Fibroblast of skin of scalp (primary cell): ENCODE measurements at regions not wholly inside any gene's neighbourhood (a gene's known extent, or its start where the extent isn't known, plus 50 kb on each side); places are given as distances from the start of the nearest gene placed in this dataset.
"Not testable (repeated sequence)": the region's sequence is repeated elsewhere in the genome, so short reads cannot be mapped to it uniquely, and the experiment has no call there.

ENCODE experiments used
- DNase-seq: peaks from one replicate; pipeline ENCODE4 v3.0.0-alpha.2; 2013

DNA sequence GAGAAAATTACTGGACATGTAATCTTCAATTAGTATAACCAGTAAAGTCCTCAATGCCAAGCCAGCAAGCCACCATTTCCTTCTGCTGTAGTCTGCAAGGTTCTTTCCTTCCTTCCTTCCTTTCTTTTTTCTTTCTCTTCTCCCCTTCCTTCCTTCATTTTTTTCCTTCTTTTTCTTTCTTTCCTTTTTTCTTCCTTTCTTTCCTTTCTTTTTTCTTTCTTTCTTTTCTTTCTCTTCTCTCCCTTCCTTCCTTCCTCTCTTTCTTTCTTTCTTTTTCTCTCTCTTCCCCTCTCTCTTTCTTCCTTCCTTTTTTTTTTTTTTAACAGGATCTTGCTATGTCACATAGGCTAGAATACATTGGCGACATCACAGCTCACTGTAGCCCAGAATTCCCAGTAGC, 369.8 kb downstream of the SEMA3D start:
- DNase-seq = no peak

DNA sequence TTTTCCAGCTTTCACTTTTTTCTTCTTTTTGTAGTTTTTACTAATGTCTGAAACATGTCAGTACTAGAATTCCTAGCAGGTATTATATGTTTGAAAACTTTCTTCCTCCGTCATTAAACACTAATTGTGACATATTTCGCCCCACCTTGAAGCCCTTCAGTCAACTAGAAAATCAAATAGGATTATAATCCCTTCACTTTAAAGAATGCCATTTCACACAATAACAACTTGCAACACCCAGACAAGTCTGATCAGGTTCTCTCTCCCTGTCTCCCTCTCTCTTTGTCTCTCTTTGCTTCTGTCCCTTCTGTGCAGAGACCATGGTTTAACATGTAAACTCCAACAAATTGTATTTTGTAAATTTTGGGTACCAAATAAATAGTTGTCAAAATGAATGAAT, 373.5 kb downstream of the SEMA3D start:
- DNase-seq = no peak

DNA sequence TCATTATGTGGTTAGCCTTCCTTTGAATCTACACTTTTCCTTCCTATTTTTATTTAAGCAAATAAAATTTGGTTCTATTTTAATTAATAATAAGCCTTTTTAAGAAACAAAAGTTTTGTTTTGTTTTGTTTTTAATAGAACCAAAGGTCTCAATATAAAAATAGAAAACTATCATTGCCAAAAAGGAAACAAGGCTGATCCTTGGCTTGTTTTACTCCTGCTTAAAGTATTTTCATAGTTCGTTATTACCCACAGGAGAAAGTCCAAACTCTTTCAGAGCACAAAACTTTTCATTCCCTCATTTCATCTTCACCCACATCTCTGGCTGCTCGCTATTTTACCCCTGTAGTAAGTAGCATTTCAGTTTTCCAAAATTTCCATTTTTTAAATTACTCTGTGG, 374.8 kb downstream of the SEMA3D start:
- DNase-seq = no peak

DNA sequence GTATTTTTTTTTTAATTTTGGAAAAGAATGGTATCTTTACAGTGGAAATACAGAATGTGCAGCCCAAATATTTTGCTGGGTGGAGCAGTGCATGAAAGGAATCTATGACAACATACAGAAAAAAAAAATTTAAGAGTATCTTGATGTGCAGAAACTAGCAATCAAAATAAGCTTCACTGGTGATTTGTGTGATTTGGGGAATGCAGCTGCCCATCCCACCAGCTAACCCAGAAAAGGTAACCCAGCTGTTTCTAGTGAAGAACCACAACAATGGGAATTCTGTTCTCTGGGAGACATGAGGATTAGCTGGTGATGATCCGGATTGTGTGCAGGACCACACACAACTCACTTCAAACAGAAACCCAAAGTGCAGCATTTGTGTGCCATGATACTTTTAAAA, 375.5 kb downstream of the SEMA3D start:
- no peak for DNase-seq

DNA sequence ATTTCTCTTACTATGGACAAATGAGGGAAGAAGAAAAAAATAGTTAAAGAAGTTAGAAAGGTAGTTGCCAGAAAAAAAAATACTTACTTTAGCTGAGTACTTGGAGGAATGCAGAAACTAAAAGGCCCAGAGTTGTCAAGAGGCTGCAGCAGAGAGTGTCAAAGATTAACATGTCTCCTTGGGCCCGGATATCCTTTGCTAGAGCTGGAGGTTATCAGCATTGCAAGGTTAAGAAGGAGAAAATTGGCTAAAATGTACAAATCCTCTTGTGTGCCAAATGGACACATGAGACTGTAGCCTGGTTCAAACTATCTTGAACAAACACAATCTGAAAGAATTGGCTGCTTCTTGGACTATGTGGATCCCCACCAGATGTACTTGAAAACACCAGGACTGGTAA, 377.0 kb downstream of the SEMA3D start:
- DNase-seq = no peak

DNA sequence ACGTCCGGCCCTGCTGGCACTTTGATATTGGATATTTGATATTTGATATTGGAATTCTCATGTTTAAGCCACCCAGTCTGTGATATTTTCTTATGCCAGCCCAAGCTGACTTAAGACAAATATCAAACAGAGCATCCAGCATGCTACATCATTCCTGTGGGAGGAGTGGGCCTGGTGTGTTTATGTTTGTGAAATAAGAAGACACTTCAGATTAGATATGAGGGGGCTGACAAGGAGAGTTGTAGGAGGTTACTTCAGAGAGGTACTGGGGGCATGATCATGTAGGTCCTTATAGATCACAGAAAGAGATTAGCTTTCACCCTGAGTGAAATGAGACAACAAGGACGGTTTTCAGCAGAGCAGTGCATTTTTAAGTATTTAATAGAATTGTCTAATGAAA, 382.9 kb downstream of the SEMA3D start:
- no peak for DNase-seq

DNA sequence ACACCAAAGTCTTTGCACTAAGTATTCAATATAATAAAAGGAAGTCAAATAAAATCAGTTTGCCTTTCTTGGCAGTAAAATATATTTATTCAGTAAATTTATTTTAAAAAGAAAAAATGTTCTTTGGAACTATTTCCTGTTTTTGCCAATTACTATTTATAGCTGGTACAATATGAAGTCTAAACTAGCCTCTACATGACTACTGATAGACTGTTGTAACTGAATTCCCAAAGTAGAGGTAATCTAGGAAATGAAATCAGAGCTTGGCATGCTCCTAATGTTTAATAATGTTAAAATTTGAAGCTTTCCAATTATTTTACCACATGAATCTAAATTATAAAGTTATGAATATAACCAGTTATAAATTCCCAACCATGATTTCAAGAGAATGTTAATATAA, 385.5 kb downstream of the SEMA3D start:
- no peak for DNase-seq

DNA sequence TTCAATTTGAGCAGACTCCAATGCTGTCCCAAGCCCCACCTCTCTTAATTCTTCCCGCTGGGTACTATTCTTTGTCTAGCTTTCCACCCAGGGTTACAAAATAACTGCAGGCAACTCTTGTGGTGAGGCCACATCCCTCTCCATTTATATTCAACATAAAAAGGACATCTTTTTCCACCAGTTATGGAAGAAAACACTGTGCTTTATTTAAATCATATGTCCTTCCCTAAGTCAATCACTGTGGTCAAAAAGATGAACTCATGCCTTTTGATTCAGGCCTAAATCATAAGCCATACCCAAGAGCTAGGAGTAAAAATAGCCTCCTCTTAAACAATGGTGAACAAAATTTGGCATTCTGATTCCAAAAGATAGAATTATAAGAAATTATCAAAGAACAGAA, 386.0 kb downstream of the SEMA3D start:
- no peak for DNase-seq

DNA sequence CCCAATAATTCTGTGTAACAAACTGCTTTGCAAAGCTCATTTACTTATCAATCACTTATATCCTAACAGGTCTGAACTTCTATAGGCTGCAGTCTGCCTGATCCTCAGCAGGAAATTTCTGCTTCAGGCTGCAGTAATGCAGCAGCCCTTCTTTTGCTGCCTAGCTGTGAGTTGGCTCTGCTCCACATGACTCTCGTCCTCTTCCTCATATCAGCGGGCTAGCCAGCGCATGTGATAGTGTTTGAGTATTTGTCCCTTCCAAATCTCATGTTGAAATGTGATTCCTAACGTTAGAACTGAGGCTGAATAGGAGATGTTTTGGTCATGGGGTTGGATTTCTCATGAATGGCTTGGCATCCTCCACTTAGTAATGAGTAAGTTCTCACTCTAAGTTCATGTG, 387.8 kb downstream of the SEMA3D start:
- DNase-seq = no peak

DNA sequence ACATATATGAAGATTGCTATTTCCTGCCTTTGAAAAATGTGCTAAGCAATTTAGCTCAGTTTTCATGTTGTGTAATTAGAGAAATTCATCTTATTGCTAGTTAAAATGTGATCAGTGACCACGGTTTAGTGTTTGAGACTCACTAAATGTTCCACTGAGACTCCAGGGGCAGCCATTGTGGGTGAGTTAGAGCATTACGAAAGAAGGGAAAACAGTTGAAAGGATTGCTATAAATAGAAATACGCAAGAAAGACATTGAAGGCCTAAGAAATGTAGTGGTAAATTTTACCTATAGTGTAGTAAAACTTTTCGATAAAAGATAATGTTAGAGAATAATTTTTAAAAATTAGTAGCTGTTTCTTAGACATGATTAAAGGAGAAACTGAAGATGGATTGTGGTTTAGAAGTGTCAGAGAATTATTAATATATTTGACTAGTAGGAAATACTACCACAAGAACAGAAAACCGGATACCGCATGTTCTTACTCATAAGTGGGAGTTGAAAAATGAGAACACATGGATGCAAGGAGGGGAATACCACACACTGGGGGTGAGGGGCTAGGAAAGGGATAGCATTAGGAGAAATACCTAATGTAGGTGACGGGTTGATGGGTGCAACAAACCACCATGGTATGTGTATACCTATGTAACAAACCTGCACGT, 394.5 kb downstream of the SEMA3D start:
- DNase-seq = peak; percentile 33

DNA sequence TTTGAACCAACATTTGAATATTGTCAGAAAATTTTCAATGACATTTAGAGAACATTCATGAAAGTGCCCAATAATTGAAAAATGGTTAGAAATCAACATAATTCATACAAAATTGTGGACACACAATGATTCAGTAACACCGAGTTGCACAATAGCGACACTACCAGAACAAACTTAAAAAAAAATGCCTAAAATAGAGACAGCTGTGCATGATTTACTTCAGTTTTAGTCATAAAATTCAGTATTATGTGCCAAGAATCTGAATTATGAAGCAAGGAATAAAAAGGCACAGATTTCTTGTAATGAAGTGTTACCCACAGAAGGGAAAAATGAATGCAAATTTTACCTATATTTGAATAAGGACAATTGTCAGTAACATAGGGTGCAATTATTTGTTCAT, 396.0 kb downstream of the SEMA3D start:
- peak; percentile 81 for DNase-seq

DNA sequence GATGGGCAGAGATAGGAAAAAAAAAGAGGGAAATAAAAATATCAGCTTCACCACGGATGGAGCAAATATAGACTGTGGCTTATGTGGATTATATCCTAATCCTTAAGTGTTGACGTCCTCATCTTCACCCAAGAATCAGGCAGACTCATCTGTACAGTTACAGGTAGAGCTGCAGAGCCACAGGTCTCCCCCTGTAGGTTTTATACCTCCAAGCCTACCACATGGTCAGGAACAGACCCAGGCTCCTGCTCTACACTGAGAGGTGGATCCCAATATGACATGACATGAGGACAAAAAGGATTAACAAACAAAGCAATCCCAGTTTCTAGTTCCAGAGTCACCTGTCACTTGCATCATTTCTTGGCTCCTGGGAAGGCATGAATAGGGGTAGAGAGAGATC, 400.8 kb downstream of the SEMA3D start:
- no peak for DNase-seq

DNA sequence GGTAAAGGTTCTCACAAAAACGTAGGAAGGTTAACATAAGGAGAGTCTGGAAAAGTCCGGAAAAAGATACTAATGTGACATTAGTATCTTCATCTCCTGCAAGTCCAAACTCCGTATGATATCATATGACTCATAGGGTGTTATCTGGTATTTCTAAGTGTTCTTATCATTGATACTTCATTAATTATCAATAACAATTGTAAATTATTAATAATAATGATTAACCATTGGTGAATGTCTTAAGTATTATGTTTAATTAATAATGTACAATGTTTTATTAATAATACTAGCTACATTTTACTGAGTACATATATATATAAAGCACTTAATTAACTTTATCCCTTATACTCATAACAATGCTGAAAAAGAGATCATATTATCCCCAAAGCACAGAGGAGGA, 402.4 kb downstream of the SEMA3D start:
- DNase-seq = no peak

DNA sequence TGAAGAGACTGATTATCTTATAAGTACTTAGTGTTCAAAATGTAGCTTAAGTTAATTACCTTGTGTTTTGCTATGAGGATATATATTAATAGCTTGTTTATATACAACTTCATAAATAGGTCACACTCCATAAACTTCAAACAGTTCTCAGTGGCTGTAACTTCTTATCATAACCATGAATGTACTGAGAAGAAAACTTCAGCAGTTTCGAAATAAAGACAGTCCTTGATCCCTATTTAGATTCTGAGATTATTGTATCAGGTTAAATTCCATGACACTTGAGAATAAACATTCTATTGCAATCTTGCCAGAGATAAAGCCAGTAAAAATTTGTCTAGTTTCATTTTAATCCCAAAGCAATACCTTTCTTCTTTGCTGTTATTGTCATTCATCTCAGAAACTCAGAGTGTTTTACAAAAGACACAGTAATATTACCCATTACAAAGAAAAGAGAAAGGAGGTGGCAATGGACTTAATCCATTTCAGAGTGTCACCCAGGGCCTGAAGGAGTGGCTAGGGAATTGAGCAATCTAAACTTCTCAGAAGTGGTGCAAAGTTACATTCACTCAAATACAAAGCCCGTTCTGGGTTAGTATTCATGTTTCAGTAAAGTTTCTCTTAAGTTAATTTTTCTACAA, 403.6 kb downstream of the SEMA3D start:
- no peak for DNase-seq

DNA sequence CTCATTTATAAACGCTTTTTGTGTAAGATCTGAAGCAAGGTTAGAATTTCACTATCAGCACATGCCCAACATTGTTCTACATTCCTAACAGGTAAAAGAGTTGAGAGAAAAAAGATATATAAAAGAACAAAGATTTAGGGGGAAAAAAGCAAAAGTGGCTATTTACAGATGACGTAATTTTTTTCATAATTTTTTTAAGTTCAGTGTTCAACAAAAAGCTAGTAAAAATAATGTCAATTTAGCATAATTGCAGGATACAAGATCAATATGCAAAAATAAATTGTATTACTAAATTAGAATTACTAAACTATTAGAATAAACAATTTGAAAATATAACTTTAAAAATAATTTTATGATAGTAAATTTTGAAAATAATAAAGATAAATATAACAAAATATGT, 405.0 kb downstream of the SEMA3D start:
- DNase-seq = no peak

DNA sequence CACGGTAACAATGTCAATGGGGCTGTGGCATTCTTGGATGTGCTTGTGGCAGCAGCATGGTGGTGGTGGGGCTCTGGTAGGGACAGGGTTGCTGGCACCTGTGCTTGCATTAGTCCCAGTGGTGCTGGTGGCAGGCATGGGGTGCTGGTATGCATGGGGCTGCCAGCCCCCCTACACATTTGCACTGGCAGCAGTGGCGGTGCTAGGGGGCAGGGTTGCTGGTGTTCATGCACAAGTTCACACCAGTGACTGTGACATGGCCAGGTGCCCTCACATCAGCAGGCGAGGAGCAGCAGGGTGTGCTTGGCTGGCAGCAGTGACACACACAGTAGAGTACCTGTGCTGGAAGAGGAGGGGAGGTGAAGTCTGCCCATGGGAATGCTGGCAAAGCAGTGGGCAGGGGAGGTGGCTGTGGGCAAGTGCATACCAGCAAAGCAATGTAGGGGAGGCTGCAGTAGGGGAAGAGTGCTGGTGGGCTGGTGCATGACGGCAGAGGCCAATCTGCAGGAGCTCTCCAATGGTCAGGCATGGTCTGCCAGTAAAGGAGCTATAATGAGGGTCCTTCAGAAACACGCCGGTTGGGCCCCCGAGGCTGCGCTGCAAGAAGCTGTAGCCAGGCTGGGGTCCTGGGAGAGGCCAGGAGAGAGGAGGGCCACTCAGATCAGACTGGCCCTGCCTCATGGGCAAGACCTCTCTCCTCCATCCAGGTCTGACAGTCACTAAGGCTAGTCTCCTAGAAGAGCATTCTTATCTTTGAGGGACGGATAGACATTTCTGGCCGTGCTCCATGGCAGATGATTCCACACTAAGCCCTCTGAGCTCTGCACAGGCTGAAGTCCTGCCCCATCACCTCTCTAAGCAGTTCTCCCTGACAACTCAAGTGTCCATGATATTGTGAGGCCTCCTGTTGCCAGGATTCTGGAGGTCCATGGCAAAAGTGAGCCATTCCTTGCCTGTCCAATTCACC, 406.4 kb downstream of the SEMA3D start:
- no peak for DNase-seq

DNA sequence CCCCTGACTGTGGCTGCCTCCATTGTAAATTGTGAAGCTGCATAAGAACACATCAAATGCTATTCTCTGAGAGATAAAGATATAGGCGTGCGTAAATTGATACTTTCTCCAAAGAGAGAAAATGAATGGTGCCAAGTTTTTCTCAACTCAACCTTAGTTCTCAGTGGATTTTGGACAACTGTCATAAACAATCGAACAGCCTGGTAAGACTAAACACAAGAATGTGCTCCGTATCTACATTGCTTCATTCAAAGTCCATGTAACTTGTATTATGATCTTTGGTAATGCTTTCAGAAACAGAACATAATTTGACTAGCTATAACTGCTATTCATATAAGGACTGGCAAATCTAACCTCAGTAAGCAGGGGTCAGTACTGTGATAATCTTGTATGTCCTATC, 429.1 kb downstream of the SEMA3D start:
- no peak for DNase-seq

DNA sequence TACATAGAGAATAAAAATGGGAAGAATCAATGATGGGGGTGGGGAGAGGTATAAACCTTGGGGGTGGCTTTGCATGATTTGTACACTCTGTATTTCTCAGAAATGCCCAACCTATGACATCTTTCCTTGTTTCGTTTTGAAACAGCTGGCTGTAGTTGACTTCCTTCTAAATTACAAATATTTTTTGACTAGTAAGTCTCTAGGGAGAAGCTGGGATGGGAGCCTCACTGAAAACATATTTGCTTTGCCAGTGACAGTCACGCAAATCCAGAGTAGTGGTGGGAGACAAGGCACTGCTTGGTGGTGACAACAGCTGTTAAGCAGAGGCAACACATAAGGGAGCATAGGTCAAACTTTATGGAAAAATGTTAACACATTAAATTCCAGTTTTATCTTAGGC, 440.5 kb downstream of the SEMA3D start:
- DNase-seq = peak; percentile 88

DNA sequence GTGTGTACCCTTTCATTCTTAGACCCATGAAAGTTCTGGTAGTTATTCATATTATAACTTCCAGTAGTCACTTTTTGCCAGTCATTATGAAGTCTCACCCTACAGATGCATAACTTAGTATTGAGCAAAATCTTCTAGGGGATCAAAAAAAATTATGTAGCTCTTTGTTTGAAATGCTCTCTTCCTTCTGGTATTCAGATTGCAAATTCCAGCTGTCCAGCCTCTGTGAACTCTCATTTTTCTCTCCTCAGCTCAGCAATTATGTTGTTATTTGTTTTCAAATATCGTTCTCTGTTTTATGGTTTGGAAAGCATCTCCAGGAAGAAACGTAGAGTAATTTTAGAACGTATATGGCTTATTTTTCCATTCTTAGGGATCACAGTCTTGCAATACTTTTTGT, 442.5 kb downstream of the SEMA3D start:
- DNase-seq = peak; percentile 52

DNA sequence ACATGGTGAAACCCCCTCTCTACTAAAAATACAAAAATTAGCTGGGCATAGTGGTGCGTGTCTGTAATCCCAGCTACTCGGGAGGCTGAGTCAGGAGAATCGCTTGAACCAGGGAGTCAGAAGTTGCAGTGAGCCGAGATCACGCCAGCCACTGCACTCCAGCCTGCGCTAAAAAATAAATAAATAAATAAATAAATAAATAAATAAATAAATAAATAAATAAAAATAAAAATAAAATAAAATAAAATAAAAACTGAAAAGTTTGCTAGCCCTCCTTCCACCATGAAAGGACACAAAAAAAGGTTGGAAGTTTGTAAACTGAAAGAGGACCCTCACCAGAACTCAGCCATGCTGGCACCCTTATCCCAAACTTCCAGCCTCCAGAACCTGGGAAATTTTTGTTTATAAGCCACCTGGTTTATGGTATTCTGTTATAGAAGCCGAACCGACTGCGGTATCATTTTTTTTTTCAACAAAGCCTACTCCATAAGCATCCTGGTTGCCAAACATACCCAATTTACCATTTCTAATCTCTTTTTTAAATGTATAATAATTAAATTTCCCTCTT, 448.2 kb downstream of the SEMA3D start:
- no peak for DNase-seq

DNA sequence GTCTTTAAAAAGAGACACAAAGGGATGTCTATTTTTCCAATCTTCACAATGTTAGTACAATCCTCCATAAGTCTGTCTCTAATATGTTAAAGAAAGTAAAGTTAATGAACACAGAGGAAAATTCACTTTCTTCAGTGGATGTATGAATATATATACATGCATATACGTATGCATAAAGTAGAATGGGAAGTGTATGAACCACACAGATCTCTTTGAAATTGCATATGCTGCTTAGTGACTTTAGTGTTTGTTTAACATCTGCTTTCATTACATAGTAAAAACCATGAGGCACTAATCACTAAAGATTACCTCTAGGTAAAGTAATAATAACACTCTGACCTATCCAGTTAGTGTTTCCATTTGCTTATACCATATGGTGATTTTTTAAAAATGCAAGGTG, 451.2 kb downstream of the SEMA3D start:
- DNase-seq = no peak

DNA sequence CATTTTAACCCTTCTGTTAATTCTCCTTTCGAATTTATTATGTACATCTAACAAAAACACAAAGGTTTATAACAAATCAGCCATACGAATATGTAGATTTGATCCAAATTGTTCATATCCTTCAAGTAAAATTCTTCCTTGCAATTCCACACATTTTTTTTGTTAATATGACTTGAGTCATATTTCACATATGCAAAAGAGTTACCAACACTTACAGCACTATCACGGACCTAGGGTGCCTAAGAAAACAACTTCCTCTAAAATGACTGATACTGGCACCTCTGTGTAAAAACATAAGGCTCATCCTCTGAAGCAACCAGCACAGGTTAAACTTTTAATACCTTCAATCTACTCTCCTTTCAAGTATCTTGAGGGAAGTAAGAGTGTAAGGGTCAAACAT, 451.8 kb downstream of the SEMA3D start:
- peak; percentile 65 for DNase-seq

DNA sequence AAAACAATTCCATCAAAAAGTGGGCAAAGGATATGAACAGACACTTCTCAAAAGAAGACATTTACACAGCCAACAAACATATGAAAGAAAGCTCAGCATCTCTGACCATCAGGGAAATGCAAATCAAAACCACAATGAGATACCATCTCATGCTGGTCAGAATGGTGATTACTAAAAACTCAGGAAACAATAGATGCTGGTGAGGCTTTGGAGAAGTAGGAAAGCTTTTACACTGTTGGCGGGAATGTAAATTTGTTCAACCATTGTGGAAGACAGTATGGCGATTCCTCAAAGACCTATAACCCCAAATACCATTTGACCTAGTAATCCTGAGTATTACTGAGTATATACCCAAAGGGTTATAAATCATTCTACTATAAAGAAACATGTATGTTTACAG, 452.9 kb downstream of the SEMA3D start:
- DNase-seq = not testable (repeated sequence)
